BLaER1 (cell line): ENCODE measurements at regions not wholly inside any gene's neighbourhood (a gene's known extent, or its start where the extent isn't known, plus 50 kb on each side); places are given as distances from the start of the nearest gene placed in this dataset.

ENCODE experiments used
- H3K27ac ChIP-seq: shearing (Covaris generic); formaldehyde crosslinking; 2 replicates; pipeline ENCODE4 v1.8.1; 2022
- H3K27me3 ChIP-seq: shearing (Covaris generic); formaldehyde crosslinking; 2 replicates; pipeline ENCODE4 v1.8.1; 2022
- H3K36me3 ChIP-seq: shearing (Covaris generic); formaldehyde crosslinking; 2 replicates; pipeline ENCODE4 v1.8.1; 2022
- H3K4me1 ChIP-seq: shearing (Covaris generic); formaldehyde crosslinking; 2 replicates; pipeline ENCODE4 v1.8.1; 2022
- H3K4me2 ChIP-seq: shearing (Covaris generic); formaldehyde crosslinking; 2 replicates; pipeline ENCODE4 v1.8.1; 2022
- H3K4me3 ChIP-seq: shearing (Covaris generic); formaldehyde crosslinking; 2 replicates; pipeline ENCODE4 v1.8.1; 2022
- H3K9ac ChIP-seq: shearing (Covaris generic); formaldehyde crosslinking; 2 replicates; pipeline ENCODE4 v1.8.1; 2022
- H3K9me3 ChIP-seq: shearing (Covaris generic); formaldehyde crosslinking; 2 replicates; pipeline ENCODE4 v1.8.1; 2022
- H4K20me1 ChIP-seq: shearing (Covaris generic); formaldehyde crosslinking; 2 replicates; pipeline ENCODE4 v1.8.1; 2022
- Cebpa-rat ChIP-seq: shearing (Covaris generic); IDR thresholded peaks from 2 replicates; pipeline ENCODE4 v1.8.1; 2022

GRCh38 chr3:181794011-181794790 lies 82.5 kb downstream of the SOX2 start:
- Histone ChIP-seq H3K27ac (no peak overlapping the region), H3K9me3 (no peaks in the 10 kb centered on the region), H3K4me2 (no peak overlapping the region), H3K27me3 (no peaks in the 10 kb centered on the region), H3K36me3 (no peaks in the 10 kb centered on the region), H3K4me3 (no peak overlapping the region), H3K4me1 (peaks cover 5% of the 10 kb centered on the region; the same call in 1 of the 2 replicates), H3K9ac (no peak overlapping the region), H4K20me1 (no peaks in the 10 kb centered on the region)
- TF ChIP-seq Cebpa-rat = no peak

DNA sequence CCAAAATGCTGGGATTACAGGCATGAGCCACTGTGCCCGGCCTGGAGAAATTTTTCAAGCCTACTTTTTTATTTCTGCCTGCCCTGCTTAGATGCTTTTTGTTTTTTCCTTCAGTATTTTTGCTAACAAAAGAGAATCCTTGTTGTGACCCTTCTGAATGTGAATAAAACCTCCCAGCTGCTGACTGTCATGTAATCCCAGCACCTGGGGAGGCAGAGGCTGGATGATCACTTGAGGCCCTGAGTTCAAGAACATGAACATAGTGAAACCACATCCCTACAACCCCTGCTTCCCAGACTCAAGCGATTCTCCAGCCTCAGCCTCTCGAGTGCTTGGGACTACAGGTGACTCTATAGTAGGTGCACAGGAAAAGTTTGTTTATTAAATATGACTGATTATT lies 84.9 kb downstream of the SOX2 start:
- no peak for TF ChIP-seq Cebpa-rat
- H3K4me3 ChIP-seq = no peak overlapping the region
- no peaks in the 10 kb centered on the region for H4K20me1 ChIP-seq
- H3K9me3 ChIP-seq = no peaks in the 10 kb centered on the region
- H3K27ac ChIP-seq = no peak overlapping the region
- H3K27me3 ChIP-seq = no peaks in the 10 kb centered on the region
- H3K4me1 ChIP-seq = no peaks in the 10 kb centered on the region
- H3K36me3 ChIP-seq = no peaks in the 10 kb centered on the region
- H3K9ac ChIP-seq = no peak overlapping the region
- H3K4me2 ChIP-seq = no peak overlapping the region

- Histone ChIP-seq H4K20me1 (no peaks in the 10 kb centered on the region), H3K9me3 (no peaks in the 10 kb centered on the region), H3K36me3 (no peaks in the 10 kb centered on the region), H3K27ac (no peak overlapping the region), H3K27me3 (no peaks in the 10 kb centered on the region), H3K4me2 (no peak overlapping the region), H3K4me3 (no peak overlapping the region), H3K9ac (no peak overlapping the region), H3K4me1 (no peaks in the 10 kb centered on the region)
- no peak for TF ChIP-seq Cebpa-rat
These were observed 85.7 kb downstream of the SOX2 start for GRCh38 chr3:181797431-181797830.

- Histone ChIP-seq H3K4me3 (no peak overlapping the region), H3K4me1 (no peaks in the 10 kb centered on the region), H4K20me1 (no peaks in the 10 kb centered on the region), H3K4me2 (no peak overlapping the region), H3K27ac (no peak overlapping the region), H3K27me3 (no peaks in the 10 kb centered on the region), H3K9ac (no peak overlapping the region), H3K9me3 (no peaks in the 10 kb centered on the region), H3K36me3 (no peaks in the 10 kb centered on the region)
- no peak for TF ChIP-seq Cebpa-rat
These were observed 94.0 kb downstream of the SOX2 start for GRCh38 chr3:181805703-181806102.

GRCh38 chr3:181808053-181808452 lies 96.3 kb downstream of the SOX2 start:
- Histone ChIP-seq H3K27me3 (no peaks in the 10 kb centered on the region), H3K27ac (no peak overlapping the region), H3K4me2 (no peak overlapping the region), H3K9ac (no peak overlapping the region), H3K4me3 (no peak overlapping the region), H3K36me3 (no peaks in the 10 kb centered on the region), H4K20me1 (no peaks in the 10 kb centered on the region), H3K4me1 (no peaks in the 10 kb centered on the region), H3K9me3 (no peaks in the 10 kb centered on the region)
- TF ChIP-seq Cebpa-rat = no peak

GRCh38 chr3:181823716-181824115 lies 112.0 kb downstream of the SOX2 start:
- no peak overlapping the region for H3K4me2 ChIP-seq
- no peak for TF ChIP-seq Cebpa-rat

GRCh38 chr3:181824961-181825360 lies 113.2 kb downstream of the SOX2 start:
- H3K9ac ChIP-seq = no peak overlapping the region
- H3K27me3 ChIP-seq = no peaks in the 10 kb centered on the region
- TF ChIP-seq Cebpa-rat = no peak
- H3K4me3 ChIP-seq = no peak overlapping the region
- no peaks in the 10 kb centered on the region for H4K20me1 ChIP-seq
- no peaks in the 10 kb centered on the region for H3K9me3 ChIP-seq
- H3K4me2 ChIP-seq = no peak overlapping the region
- no peaks in the 10 kb centered on the region for H3K4me1 ChIP-seq
- H3K27ac ChIP-seq = no peak overlapping the region
- H3K36me3 ChIP-seq = no peaks in the 10 kb centered on the region

More at GRCh38 chr3:181823716-181824115, 112.0 kb downstream of the SOX2 start:
- Histone ChIP-seq H3K27ac (no peak overlapping the region), H3K36me3 (no peaks in the 10 kb centered on the region), H3K9me3 (no peaks in the 10 kb centered on the region), H3K4me1 (no peaks in the 10 kb centered on the region), H3K4me3 (no peak overlapping the region), H3K9ac (no peak overlapping the region), H3K27me3 (no peaks in the 10 kb centered on the region), H4K20me1 (no peaks in the 10 kb centered on the region)

DNA sequence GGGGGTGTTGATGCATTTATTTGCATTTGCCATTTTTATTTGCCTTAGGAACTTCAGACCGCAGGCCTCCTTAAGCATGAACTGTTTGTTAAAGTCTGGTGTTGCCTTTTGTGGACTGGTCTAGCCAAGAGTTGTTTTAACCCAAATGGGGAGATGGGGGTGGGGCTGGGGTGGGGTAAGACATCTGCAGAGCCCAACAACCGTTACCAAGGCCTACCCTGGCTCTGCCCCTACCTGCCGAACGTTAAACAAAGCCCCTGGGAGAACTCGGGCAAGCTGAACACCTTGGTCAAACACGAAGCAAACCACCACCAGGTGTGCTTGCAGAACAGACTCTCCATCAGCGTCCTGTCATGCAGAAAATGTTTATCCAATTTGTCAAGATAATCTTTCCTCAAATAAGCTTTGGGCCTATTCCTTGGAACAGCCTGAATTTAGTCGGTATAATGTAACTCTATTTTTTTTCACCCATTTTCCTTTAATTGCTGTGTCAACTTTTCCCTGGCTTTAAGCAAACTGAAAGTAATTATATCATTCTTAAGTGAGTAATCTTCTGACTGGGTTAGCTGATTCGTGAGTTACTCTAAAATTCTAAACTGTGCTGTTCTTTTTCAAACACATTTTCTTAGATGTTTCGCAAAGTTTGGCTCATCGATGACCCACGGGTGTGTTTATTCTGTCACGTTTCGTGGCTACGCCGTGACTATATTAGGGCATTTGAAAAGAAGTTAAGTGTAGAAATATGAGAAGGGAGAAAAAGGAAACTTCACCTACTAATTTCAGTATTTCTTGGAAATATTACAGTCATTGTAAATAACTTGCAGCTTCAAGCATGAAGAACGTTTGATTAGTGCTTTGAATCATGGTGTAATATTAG lies 127.6 kb downstream of the SOX2 start:
- H3K36me3 ChIP-seq = no peaks in the 10 kb centered on the region
- H3K4me1 ChIP-seq = peaks cover 14% of the 10 kb centered on the region
- H3K9ac ChIP-seq = no peak overlapping the region
- H3K27me3 ChIP-seq = no peaks in the 10 kb centered on the region
- no peaks in the 10 kb centered on the region for H4K20me1 ChIP-seq
- no peak for TF ChIP-seq Cebpa-rat
- H3K4me3 ChIP-seq = no peak overlapping the region
- H3K27ac ChIP-seq = no peak overlapping the region
- H3K4me2 ChIP-seq = peak overlapping the region; percentile 12; the same call in 1 of the 2 replicates
- H3K9me3 ChIP-seq = no peaks in the 10 kb centered on the region

GRCh38 chr3:181839916-181840297 lies 128.2 kb downstream of the SOX2 start:
- peaks cover 14% of the 10 kb centered on the region for H3K4me1 ChIP-seq
- H4K20me1 ChIP-seq = no peaks in the 10 kb centered on the region
- no peaks in the 10 kb centered on the region for H3K27me3 ChIP-seq
- H3K9me3 ChIP-seq = no peaks in the 10 kb centered on the region
- no peak overlapping the region for H3K27ac ChIP-seq
- no peaks in the 10 kb centered on the region for H3K36me3 ChIP-seq
- H3K9ac ChIP-seq = no peak overlapping the region
- TF ChIP-seq Cebpa-rat = no peak
- H3K4me3 ChIP-seq = no peak overlapping the region
- H3K4me2 ChIP-seq = peak overlapping the region; percentile 12; the same call in 1 of the 2 replicates

DNA sequence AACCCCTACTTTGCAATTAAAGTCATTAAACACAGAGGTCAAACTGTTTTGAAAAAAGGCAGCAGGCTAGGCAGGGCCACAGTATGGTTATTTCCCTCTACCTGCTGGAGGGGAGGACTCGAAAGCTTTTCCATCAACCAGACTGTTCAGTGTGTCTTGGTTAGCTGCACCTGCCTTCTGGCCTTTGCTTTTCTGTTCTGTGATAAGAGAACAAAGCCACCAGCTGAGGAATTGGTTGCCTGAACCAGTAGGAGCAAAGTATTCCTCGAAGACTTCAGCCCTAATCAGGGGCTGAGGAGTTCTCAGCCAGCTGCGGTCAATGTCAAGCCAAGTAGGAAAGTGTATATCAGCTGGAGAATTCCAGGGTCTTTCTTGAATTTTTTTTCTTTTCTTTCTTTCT lies 132.5 kb downstream of the SOX2 start:
- H3K9me3 ChIP-seq = no peaks in the 10 kb centered on the region
- H3K4me3 ChIP-seq = no peak overlapping the region
- no peak overlapping the region for H3K27ac ChIP-seq
- H4K20me1 ChIP-seq = no peaks in the 10 kb centered on the region
- peaks cover 13% of the 10 kb centered on the region for H3K4me1 ChIP-seq
- H3K36me3 ChIP-seq = no peaks in the 10 kb centered on the region
- H3K9ac ChIP-seq = no peak overlapping the region
- no peak for TF ChIP-seq Cebpa-rat
- H3K27me3 ChIP-seq = no peaks in the 10 kb centered on the region
- H3K4me2 ChIP-seq = no peak overlapping the region
